Stimulated activated CD4-positive, alpha-beta T cell treated with anti-CD3 and anti-CD28 coated beads, Interleukin-15, amount 100 ng/mL, for 24 hours (primary cell): ENCODE measurements at regions not wholly inside any gene's neighbourhood (a gene's known extent, or its start where the extent isn't known, plus 50 kb on each side); places are given as distances from the start of the nearest gene placed in this dataset.

Source experiments
- DNase-seq: peaks from one replicate; pipeline ENCODE4 v3.0.0-alpha.2; 2020

- no peak for DNase-seq
Measured at GRCh38 chr4:135316266-135316779, 1114.7 kb upstream of the PABPC4L start.

DNA sequence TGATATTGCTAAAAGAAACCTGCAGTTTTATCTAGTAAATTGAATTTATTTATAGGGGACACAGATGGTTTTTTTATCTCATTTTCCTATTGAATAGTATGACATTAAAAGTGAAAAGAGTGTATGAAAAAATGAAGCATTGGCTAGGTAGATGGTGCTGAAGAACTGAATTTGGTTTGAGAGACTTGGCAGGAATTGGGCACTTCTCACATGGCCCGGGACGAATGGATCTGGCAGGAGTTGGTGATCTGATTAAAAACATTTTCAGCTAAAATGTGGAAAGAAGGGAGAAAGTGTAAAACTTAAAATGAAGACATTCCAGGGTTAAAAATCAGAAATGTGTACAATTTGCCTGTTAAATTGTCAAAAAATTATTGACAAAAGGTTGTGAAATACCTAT, 1088.5 kb upstream of the PABPC4L start:
- no peak for DNase-seq

- DNase-seq = no peak
Measured at GRCh38 chr4:135283934-135284333, 1082.3 kb upstream of the PABPC4L start.

GRCh38 chr4:135282676-135283075, 1081.1 kb upstream of the PABPC4L start:
- no peak for DNase-seq

- no peak for DNase-seq
Measured at GRCh38 chr4:135281230-135281629, 1079.6 kb upstream of the PABPC4L start.

- DNase-seq = no peak
Measured at GRCh38 chr4:135277980-135278315, 1076.4 kb upstream of the PABPC4L start.

- no peak for DNase-seq
Measured at GRCh38 chr4:135277068-135277979, 1075.7 kb upstream of the PABPC4L start.

DNA sequence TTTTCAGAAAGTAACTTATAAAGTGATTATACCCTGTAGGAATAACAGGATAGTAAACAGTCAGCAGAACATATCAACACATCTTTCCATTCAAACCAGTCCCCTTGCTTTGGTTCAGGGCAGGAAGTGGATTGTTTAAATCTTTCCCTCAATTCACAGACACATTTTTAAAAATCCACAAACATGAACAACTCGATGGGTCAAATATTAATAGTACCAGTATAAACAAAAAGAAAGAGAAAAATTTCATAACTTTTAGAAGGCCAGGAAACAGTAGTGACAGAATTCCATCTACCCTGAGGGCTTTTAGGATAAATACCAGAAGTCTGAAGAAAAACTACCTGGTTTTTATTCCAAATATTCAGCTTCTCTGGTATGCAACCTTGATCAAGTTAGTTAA, 1072.8 kb upstream of the PABPC4L start:
- DNase-seq = no peak

GRCh38 chr4:135269125-135269890, 1067.7 kb upstream of the PABPC4L start:
- no peak for DNase-seq

DNA sequence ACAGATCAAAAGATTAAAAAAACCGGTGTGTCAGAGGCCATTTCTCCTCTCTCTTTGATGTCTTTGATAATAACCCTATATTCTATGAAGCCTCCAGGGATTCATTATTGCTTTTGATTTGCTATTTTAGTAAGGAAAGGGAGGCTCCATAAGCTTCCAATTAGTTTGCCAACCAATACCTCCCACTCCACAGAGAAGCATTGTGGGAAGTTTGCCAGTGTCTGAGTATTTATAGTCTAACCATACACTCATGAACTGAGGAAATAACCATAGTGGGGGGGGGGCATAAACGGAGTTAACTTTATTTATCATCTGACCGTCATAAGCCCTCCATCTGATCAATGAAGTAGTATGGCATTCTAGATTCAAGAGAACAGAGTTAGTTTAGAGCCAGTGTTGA, 1066.8 kb upstream of the PABPC4L start:
- no peak for DNase-seq

DNA sequence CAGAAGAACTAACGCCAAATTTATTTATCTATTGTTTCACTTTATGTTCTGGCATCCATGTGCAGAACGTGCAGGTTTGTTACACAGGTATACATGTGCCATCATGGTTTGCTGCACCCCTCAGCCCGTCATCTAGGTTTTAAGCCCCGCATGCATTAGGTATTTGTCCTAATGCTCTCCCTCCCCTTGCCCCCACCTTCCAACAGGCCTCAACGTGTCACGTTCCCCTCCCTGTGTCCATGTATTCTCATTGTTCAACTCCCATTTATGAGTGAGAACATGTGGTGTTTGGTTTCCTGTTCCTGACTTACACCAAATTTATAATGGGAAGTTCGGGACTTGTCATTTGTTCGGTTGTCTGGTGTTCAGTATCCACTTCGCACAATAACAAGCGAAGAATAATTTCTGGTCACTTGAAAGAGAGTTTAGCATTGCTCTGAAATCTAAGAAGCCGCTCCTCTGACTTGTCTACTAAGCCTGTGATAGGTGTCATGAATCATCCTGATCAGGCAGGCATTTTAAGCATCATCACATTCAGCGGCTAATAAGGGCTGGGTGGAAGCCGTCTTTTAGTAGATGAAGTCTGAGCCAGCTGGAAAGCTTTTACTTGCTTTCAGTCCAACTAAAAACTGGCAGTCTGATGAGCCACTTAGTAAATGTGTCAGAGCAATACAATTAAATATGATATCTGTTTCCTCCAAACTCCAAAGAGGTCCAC, 1065.7 kb upstream of the PABPC4L start:
- DNase-seq = no peak

GRCh38 chr4:135256111-135256510, 1054.5 kb upstream of the PABPC4L start:
- no peak for DNase-seq

DNA sequence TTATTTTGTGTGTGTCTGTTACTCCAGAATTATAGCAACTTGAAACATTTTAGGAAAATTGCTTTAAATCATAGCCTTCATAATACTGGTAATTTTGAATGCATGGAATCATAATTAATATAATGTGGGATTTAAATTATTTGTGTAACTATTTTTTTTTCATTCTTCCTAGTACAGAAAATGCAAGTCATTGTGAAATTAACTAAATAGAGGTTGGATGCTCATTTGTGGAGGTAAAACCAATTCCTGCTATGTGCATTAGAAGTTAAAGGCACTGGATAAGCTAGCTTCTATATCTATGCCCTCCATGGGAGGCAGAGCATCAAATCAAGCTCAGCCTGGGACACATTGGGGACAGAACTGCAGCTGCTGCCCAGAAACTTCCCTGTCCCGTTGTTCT, 1048.5 kb upstream of the PABPC4L start:
- no peak for DNase-seq

DNA sequence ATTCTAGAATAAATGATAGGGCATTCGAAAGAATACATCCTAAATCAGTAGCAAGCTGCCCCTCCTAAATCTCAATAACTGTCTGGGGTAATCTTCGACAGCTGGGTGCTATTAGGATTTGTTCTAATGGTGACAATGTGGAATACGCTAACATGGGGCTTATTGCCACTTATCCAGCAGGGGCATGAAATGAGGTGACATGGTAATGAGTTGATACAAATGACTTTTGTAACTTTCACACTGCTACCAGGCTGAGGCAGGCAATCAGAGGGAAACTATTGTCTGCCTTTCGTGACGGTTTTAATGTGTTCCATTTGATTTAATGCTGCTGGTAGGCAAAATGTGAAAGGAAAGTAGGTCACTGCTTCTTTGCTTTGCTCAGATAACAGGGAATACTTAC, 1047.4 kb upstream of the PABPC4L start:
- DNase-seq = no peak

DNA sequence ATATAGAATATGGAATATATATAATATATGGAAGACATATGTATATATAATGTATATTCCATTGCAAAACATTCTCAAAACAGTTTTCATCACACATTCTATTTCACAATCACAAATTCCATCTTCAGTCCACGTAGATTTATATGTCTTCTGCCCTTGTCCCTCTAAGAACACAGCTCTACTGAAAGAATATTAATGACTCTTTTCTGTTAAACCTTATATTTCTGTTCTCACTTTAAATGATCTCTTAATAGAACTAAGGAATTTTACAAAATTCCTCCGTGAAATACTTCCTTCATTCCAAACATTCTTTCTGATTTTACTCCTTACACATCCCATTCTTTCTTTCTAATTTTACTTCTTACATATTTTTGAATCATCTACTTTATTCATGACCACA, 1043.1 kb upstream of the PABPC4L start:
- no peak for DNase-seq

- DNase-seq = no peak
Measured at GRCh38 chr4:135244056-135244455, 1042.5 kb upstream of the PABPC4L start.

- DNase-seq = no peak
Measured at GRCh38 chr4:135240796-135241195, 1039.2 kb upstream of the PABPC4L start.

GRCh38 chr4:135239964-135240363, 1038.4 kb upstream of the PABPC4L start:
- no peak for DNase-seq

- no peak for DNase-seq
Measured at GRCh38 chr4:135238940-135239339, 1037.4 kb upstream of the PABPC4L start.

DNA sequence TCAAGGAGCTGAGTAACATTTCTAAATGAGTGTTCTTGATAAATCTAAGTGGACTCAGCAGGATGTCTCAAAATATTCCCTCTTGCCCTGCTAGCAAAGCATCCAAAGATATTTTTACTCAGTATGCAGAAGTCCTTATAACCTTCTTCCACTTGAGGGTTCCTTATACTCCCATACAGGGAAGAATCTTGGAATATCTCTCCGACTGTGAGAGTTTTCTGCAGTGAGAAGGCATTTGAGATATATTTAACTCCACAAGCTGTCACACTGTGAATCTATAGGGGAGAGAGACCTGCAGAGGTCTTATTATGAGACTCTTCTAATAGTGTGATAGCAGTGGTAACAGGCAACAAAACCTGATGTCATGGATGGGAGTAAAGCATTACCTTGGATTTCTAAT, 1034.5 kb upstream of the PABPC4L start:
- DNase-seq = no peak

DNA sequence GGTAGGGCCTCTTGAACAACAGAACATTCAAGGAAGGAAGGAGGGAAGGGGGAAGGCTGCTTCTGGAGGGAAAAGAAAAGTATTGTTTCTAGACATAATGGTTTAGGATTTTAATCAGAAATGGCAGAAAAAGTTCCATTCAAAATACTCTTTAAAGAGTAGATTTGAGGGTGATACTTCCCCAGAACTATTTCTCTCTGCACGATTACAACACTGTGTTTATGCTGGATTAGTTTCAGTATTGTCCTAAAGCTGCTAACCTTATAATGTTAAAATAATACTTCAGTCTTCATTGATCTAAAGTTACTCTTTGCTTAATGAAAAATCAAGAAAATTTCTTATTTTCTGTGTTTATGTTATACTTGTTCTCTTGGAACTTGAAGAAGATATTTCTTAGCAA, 1026.3 kb upstream of the PABPC4L start:
- DNase-seq = no peak

DNA sequence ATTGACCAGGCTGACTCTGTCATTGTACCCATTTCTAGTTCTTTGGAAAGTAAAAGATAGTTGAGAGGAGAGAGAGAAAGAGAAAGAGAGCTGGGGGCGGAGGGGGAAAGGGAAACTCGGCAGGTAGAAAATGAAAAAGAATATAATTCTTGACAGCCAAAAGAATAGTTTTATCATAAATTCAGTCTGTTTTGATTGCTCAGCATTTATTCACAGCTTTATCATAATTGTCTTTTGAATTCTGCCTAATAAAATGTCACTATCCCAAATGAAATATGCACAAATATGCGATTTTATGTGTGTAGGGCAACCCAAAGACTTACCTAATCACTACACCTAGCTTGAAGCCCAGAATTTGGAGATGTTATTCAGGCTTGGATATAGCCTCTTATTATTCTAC, 1024.0 kb upstream of the PABPC4L start:
- no peak for DNase-seq

DNA sequence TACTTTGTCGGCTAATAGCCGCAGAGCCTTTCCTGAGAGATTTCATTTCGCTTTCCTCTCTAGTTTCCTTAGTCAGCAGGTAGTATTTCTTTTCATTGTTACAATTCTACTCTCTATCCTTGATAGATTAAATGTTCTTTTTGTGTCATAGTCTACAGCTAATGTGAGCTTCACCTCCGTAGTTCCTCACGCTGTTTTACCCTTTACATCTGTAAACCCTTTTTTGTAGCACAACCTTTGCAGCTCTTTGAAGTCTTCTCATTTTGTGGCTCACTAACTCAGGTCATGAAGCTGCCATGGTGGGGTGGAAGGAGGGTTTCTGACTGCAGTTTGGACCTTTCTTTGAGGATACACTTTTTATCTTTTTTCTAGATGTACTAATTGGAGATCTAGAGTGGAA, 1008.8 kb upstream of the PABPC4L start:
- no peak for DNase-seq
